GM19240 (cell line): ENCODE measurements at regions not wholly inside any gene's neighbourhood (a gene's known extent, or its start where the extent isn't known, plus 50 kb on each side); places are given as distances from the start of the nearest gene placed in this dataset.
"Not testable (repeated sequence)": the region's sequence is repeated elsewhere in the genome, so short reads cannot be mapped to it uniquely, and the experiment has no call there.

Experiments used
- DNase-seq: peaks from one replicate; pipeline ENCODE4 v3.0.0; 2011; ENCODE audit warnings: low spot score; ENCODE audit not compliant: insufficient read length

DNA sequence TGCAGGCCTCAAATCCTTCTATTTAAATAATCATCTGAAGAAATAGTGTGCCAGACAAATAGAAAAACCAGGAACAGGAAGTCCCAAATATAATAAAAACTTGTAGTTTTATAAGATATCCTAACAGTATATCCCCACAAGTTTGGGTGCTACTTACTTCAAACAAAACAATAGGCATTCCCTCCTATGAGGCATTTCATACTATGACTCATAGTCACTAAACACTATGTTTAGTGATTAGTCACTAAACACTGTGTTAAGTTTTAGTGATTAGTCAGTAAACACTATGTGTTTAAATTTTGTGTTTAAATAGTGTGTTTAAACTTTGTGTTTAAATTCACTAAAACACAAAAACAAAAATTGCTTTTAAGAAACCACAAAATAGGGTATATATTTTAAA, 407.0 kb upstream of the CDH19 start:
- no peak for DNase-seq

DNA sequence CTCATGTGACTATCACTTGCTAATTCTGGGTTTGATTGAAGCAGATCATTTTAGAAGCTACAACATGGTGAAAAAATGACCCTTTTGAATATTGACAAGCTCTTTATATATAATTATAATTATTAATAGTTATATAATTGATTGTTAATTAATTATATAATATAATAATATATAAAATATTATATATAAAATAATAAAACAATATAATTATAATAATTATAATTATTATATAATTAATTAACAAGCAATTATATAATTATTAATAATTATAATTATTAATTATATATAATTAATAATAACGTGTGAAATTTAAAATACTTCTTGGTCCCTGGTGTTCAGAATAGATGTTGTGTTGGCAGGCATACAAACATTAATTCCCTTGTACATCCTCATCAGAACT, 404.1 kb upstream of the CDH19 start:
- no peak for DNase-seq

DNA sequence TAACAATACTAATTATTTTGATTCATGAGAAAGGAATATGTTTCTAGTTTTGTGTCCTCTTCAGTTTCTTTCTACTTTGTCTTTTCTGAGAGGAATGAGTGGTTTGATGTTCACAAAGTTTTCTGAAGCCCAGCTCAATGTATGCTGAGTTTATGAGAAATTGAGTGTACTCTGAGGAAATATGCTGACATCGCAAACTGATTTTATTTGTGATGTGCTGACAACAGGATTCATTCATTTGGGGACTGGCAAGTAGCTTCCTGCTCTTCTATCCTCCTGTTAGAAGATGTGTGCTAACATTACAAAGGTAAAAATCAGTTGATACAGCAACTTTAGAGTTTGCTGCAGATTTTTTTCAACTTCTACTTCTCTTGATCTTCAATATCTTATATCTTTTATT, 403.2 kb upstream of the CDH19 start:
- DNase-seq = no peak

DNA sequence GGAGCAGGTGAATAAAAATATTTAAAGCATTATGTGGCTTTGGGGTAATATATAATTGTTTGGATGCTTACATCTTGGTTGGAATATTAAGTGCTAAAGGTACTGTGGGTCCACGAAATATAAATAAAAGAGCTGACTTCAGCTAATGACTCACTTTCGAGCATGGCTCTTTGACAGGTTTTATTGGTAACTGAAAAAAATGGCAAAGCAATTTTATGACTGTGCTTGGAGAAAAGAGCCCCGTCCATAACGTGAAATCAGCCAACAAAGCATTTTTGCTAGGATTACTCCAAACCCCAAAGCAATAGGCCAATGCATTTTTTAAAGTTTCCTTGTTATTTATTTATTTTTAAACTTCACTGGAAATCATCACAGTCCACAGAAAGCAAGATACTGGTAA, 397.2 kb upstream of the CDH19 start:
- DNase-seq = no peak

DNA sequence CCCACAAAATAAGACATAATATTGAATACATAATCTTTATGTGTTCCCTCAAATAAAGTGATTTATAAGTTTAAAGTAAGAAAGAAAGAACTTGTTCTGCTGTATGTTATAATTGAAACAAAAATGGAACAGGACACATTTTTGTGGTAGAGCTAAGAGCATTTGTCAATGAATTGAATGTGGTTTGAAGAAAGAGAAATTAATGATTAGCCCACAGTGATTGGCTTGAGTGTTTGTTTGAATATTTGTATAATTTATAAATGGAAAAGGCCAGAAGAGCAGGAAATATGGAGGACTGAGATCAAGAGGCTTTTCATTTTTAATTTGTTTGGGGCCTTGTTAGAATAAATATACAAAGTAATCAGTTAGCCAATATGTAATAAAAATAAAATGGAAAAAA, 395.1 kb upstream of the CDH19 start:
- no peak for DNase-seq

DNA sequence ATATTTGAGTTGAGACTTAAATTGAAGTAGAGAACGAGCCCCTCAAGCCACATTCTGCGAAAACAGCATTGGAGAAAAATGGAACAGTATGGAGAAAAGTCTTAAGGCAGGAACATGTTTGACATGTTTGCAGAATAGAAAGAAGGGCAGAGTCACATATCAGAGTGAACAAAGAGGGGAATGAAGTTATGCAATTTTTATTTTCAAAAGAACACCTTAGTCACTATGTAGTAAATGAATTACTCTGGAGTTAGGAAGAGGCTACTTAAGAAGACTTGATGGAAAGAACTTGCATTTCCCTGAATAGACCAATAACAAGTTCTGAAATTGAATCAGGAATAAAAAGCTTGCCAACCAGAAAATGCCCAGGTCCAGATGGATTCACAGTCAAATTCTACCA, 391.4 kb upstream of the CDH19 start:
- DNase-seq = no peak

DNA sequence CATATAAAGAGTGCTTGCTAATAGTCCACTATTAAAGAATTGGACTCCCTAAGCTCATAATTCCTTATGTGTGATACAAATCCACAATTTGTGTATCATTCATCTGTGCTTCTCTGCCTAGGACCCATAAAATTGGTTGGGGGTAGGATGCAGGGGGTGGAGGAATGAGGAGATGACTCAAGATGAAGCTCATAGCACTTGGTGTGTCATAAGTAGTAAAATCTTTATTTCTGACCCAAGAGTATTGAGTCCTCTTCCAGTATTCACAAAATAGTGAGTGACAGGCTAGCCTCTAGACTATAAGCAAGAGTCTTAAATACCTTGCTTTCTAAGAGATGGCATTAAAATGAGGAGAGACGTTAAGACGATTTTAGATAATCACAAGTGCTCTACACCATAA, 390.9 kb upstream of the CDH19 start:
- no peak for DNase-seq

DNA sequence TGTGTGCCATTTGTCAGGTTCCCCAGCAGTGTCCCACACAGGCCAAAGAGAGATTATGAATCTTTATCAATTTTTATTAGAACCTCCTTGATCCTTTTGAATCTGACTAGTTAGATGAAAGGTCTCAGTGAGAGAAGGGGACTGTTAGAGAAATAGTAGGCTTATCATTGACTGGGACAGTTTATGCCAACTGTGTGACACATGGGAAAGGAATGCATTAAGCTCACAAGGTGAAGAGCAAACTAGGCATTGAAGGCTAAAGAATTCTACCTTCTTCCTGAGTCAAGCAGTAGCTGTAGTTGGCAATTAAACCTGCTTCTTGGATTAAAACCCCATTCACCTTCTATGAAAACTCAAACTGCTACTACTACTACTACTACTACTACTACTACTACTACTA, 389.6 kb upstream of the CDH19 start:
- no peak for DNase-seq

DNA sequence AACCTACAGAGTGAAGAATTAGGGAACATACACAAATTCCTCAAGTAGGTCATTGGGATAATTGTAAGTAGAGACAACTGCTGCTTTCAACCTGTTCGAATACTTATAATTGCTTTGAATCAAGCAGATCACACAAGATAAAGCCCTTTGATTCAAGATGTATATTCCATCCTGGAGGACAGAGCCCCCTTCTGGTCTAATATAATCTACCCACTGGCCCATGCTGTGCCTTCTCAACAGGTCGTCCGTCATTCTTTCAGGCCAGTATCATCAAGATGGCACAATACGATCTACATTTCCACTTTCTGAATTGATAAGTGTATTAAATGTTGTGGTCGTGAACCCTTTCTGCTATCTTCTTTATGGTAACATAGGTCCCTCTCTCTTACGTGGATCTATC, 387.0 kb upstream of the CDH19 start:
- DNase-seq = no peak

DNA sequence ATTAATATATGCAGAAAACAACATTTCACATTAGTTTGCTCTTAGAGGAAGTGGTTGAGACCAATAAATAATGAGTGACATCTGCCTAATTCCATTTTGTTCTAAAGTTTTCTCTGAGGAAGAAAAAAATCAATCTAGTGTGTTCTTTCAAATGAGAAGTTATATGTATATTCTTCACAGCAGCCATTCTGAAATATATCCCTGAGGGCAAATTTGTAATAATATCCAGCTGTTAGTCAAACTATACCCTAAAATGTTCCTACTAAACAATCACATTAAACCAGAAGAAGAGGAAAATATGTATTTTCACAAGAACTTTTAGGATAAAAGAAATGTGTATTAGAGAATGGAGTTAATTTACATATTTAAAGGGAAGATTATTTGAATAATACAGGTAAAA, 375.1 kb upstream of the CDH19 start:
- DNase-seq = no peak

DNA sequence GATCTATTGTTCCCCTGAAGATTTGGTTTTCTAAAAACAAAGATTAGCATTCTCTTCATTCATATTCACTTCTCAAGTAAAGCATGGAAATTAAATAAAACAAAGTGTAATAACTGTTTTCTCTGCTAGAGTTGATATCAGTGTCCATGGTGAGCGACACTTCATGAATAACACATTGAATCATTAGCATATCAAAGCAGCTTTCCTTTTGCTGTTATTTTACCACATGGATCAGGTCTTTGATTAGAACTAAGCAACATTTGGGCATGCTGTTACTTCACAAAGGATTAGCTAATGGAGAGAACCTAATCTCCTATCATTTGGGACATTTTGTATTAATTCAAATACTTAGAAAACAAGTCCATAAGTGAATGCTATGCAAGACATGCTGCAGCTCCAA, 368.8 kb upstream of the CDH19 start:
- no peak for DNase-seq

DNA sequence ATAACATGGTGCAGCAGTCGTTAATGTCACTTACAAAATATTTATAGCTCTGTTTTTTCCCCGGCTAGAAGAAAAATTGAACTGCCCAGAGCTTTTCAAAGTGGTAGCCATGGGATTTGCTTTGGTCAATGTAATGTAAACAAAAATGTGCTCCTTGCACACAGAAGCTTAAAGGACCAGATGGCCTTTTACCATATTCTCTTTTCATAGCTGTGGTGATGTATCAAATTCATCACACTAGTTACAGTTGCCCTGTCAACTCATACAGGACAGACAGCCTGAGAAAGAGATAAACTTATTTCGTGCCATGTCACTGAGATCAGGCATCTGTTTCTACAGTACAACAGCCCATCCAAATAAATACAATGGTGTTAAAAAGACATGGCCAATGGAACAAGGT, 368.1 kb upstream of the CDH19 start:
- no peak for DNase-seq

DNA sequence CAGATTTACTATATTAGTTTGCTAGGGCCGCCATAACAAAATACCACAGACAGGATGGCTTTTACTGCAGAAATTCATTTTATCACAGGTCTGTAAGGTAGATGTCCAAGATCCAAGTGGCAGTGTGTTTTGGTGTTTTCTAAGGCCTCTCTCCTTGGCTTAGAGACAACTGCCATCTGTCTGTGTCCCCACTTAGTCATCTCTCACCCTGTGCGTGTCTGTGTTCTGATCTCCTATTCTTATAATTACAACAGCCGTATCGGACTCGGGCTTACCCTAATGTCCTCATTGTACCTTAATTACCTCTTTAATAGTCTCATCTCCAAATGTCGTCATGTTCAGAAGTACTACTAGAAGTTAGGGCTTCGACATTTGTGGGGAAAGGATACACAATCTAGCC, 362.3 kb upstream of the CDH19 start:
- no peak for DNase-seq

DNA sequence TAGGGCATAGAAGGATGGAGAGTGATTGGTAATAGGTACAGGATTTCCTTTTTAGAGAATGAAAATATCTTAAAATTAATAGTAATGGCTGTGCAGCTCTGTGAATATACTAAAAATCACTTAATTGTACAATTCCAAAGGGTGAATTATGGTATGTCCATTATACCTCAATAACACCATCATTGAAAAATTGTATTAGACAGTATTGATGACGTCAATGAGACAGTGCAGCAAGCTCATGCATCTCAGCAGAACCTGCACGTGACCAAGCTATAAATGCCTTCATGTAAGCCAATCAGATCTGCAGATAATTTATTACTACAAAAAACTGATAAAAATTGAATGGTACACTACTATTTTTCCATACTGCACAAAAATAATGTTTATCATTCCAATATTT, 354.4 kb upstream of the CDH19 start:
- DNase-seq = no peak

DNA sequence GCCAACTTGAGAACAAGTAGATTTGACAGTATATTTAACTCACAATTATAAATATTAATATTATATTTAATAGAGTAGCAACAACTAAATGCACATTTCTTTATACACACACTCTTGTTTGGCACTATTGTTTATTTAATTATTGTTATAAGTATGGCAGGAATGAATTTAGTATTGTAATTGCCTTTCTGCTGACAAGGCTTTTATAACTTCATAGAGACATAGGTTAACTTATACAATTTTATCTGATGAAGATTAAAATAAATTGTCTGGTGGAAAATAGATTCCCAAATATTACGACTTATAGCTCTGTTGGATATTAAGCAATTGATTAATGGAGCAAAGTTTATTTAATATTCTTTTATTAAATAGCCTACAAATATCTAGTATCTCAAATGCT, 347.9 kb upstream of the CDH19 start:
- no peak for DNase-seq

DNA sequence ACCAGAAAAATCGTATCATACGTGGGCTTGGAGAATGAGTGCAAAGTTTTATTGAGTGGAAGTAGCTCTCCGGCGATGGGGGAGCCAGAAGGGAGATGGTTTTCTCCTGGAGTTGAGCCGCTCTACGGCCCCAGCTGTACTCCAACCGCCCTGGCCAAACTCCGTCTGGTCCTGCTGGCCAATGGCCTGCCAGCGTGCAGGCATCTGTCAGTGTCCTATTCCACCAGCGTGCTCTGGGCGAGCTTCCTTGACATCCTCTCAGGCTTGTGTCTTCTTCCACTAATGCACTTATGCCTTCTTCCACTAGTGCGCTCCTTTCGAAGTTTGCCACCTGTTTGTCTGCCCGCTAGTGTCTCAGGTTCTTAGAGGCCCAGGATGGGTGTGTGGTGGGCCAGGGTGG, 345.5 kb upstream of the CDH19 start:
- no peak for DNase-seq

DNA sequence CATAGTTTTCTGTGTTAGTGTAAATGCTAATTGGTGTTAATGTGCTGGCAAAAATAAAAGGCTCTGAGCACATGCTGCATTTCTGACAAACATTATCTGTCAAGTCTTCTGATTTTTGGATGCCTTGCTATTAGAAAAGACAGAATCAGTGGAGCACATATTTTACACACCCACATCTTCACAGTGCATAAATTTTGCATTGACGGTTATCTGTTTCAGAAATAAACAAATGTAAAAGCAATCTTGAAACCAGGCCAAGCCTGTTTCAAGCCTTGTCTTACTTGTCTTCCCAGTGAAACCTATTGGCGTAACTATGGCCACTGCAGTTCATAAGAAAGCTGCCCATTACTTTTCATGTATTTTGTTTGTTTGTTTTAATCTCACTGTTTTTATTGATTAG, 333.7 kb upstream of the CDH19 start:
- DNase-seq = no peak

DNA sequence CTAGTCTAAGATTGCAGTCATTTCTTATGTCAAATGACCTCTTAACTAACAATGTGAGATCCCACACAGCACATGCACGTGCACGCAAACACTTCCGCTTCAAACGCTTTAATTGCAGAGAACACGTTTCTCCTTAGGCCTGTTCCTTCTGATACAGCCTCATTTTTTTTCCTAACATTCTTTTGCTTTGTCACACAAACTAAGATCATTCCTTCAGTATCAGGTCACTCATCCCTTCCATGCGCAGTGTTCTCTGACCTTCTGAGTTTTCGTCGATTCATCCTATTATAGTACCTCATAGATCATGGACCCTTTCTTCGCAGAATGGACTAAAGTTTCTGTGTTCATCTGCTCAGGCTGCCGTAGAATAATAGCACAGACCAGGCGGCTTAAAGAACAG, 327.1 kb upstream of the CDH19 start:
- DNase-seq = no peak

DNA sequence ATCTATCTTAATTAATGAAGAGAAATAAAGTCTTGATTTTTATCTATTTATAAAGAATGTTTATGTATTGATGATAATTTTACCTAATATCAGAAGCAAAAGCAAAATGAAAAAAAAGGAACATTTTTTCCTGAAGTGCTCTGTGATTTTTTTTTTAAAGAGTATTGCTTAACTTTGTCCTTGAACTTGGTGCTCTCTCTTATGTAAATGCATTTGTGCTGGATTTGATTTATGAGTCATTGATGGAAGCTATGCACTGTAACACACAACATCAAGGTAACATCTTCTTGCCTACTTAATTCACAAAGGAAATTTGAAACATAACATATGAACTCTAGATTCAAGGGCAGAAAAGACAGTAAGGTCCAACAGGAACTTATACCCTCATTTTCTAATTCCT, 312.9 kb upstream of the CDH19 start:
- DNase-seq = no peak

DNA sequence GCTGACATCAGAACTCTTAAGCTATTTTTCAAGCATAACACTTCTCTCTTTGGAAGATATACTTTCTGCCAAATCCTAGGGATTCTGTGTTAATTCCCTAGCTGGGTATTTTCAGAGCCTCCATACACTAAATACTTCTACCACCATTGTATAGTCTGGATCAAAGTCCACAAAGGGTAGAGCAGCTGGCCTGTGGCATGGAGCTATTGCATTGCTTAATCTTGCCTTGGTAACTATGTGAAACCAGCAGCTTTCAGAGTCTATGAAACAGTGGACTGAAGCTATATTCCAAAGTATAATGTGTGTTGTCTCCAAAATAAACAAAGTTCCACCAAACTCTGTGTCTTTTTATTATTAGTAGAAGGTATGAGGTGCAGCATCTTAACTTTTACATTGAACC, 296.9 kb upstream of the CDH19 start:
- no peak for DNase-seq

DNA sequence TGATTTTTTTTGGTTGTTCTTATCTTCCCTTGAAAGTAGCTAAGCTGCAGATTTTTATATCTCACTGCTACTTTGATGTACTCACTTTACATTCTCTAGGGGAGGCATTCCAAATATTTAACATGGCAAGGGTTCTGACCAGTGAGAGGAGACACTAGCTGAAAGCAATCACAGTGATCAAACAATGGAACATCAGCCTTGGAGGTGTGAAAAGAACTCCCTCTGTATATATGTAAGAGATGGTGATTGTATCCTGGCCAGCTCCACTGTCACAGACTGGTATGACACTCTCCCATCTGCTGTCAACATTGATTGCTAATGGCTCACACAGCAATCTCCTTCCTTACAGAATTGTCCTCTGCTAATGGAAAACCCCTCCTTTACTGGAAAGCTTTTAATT, 291.7 kb upstream of the CDH19 start:
- DNase-seq = no peak

DNA sequence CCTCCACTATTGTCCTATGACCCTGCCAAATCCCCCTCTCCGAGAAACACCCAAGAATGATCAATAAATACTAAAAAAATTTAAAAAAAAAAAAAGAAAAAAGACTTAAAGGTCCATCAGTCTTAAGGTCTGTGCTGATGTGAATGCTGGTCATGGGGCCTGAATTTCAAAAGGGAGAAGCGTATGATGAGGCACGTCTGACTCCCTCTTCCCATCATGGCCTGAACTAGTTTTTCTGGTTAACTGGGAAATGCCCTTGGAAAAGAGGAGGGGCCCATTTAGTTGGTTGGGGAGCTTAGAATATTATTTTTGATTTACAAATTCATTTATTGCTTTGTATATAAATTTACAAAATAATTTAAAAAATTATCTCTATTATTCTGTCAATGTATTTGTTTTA, 291.0 kb upstream of the CDH19 start:
- no peak for DNase-seq

DNA sequence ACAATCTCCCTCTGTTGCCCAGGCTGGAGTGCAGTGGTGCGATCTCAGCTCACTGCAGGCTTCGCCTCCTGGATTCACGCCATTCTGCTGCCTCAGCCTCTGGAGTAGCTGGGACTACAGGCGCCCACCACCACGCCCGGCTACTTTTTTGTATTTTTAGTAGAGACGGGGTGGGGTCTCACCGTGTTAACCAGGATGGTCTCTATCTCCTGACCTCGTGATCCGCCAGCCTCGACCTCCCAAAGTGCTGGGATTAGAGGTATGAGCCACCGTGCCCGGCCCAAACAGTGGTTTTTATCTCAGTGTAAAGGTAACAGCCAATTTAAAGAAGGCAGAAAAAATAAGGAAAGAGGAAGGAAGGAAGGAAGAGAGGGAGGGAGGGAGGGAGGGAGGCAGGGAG, 288.5 kb upstream of the CDH19 start:
- DNase-seq = not testable (repeated sequence)

DNA sequence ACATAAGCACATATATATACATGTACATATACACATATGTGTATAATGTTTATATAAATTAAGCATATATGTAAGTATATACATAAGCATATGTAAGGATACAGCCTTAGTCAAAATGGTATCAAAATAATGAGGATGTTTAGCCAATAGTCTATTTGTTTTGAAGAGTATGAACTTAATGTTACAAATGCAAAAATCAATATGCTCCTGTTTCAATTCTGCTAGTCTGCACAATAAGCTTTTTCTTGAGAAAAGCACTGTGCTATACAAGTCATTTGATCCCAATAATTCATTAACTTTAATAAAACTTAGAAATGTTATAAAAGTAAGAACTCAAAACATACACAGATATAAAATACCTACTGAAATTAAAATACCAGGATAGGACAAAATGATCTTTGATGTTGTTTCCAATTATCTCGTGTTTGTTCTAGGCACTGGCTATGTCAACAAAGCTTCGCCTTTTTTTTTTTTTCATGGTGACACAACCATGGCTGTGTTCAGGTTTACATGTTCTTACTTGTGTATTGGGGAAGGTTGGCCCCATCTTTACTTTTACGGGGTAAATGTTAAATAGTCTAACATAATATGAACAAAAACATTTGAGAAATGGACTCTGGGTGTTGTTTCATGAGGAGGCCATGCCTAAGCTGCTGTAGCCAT, 271.1 kb upstream of the CDH19 start:
- no peak for DNase-seq
